ENCODE measurements at regions not wholly inside any gene's neighbourhood (a gene's known extent, or its start where the extent isn't known, plus 50 kb on each side); places are given as distances from the start of the nearest gene placed in this dataset.

GRCh38 chr7:106466867-106467266 lies 182.1 kb upstream of the NAMPT start:
- TF ChIP-seq POLR2A (IDR thresholded peaks at IDR 0.05) = no peak
- no peak for TF ChIP-seq CTCF (IDR thresholded peaks at IDR 0.05)
- no peak for TF ChIP-seq EP300 (IDR thresholded peaks at IDR 0.05)
